Right lobe of liver (tissue), 4 donors: ENCODE measurements at regions not wholly inside any gene's neighbourhood (a gene's known extent, or its start where the extent isn't known, plus 50 kb on each side); places are given as distances from the start of the nearest gene placed in this dataset.

ENCODE experiments used
- CTCF ChIP-seq, 4 donors: fragments of 200-600 bp in 3 of 4; fragments of 450-650 bp in 1 of 4; IDR thresholded peaks; one replicate each; pipeline versions ENCODE4 v1.5.1 to v1.8.0; 2016 to 2022; ENCODE audit warnings: antibody characterized with exemption in 4 of 4, mild to moderate bottlenecking in 2 of 4
- POLR2A ChIP-seq: fragments of 450-650 bp; IDR thresholded peaks from one replicate; pipeline ENCODE4 v1.6.1; 2017; ENCODE audit warnings: antibody characterized with exemption, mild to moderate bottlenecking
- donor health status: DM: no; HTN: no; CAD: no.
- donor health status: DM: no; HTN: no; CAD: no.
- donor health status: DM: no; HTN: yes; CAD: no.

- no peak for TF ChIP-seq CTCF (IDR thresholded peaks at IDR 0.05)
- no peak for TF ChIP-seq POLR2A
These were observed 180.9 kb upstream of the LCORL start for GRCh38 chr4:18202486-18202885.
